Astrocyte (in vitro differentiated cells and primary cell): ENCODE measurements at regions not wholly inside any gene's neighbourhood (a gene's known extent, or its start where the extent isn't known, plus 50 kb on each side); places are given as distances from the start of the nearest gene placed in this dataset.

Source experiments
- DNase-seq: peaks from one replicate; pipeline ENCODE4 v3.0.0-alpha.2; 2010; ENCODE audit warnings: low read depth
- FAIRE-seq: peaks from 2 replicates; lab custom pipeline; 2011; peaks lifted over from hg19 to GRCh38; lab: Jason Lieb, UNC
- H2AFZ ChIP-seq: 2 replicates; pipeline ENCODE4 v1.6.0; 2012; ENCODE audit warnings: low read depth, low read length, inconsistent platforms
- H3K27ac ChIP-seq: 2 replicates; pipeline ENCODE4 v1.5.1; 2011; ENCODE audit warnings: low read depth, low read length, inconsistent platforms
- H3K27me3 ChIP-seq: 2 replicates; pipeline ENCODE4 v1.6.0; 2011; ENCODE audit warnings: low read length, inconsistent platforms; ENCODE audit not compliant: insufficient read depth
- H3K36me3 ChIP-seq: 2 replicates; pipeline ENCODE4 v1.5.1; 2011; ENCODE audit warnings: low read length, inconsistent platforms; ENCODE audit not compliant: insufficient read depth
- H3K4me1 ChIP-seq: 2 replicates; pipeline ENCODE4 v1.5.1; 2011; ENCODE audit warnings: low read length, inconsistent platforms; ENCODE audit not compliant: insufficient read depth
- H3K4me2 ChIP-seq: 2 replicates; pipeline ENCODE4 v1.6.0; 2012; ENCODE audit warnings: low read length, inconsistent platforms
- H3K4me3 ChIP-seq: 2 replicates; pipeline ENCODE4 v1.5.1; 2011; ENCODE audit warnings: low read depth, mild to moderate bottlenecking, low read length, inconsistent platforms; ENCODE audit not compliant: insufficient read depth
- H3K79me2 ChIP-seq: 2 replicates; pipeline ENCODE4 v1.6.0; 2012; ENCODE audit warnings: mild to moderate bottlenecking, low read length, inconsistent platforms; ENCODE audit not compliant: insufficient read depth
- H3K9ac ChIP-seq: 2 replicates; pipeline ENCODE4 v1.6.0; 2012; ENCODE audit warnings: mild to moderate bottlenecking, low read length, inconsistent platforms
- H3K9me3 ChIP-seq: 2 replicates; pipeline ENCODE4 v1.5.1; 2012; ENCODE audit warnings: low read depth, mild to moderate bottlenecking, low read length, inconsistent platforms; ENCODE audit not compliant: insufficient read depth
- H4K20me1 ChIP-seq: 2 replicates; pipeline ENCODE4 v1.6.0; 2012; ENCODE audit warnings: low read length, inconsistent platforms; ENCODE audit not compliant: insufficient read depth
- H3K27ac Mint-ChIP-seq: one replicate; pipeline ENCODE4 v1.8.0; 2021; ENCODE audit warnings: mild to moderate bottlenecking, mixed read lengths; ENCODE audit not compliant: unreplicated experiment
- H3K27me3 Mint-ChIP-seq: one replicate; pipeline ENCODE4 v1.8.0; 2021; ENCODE audit warnings: low read depth, mixed read lengths; ENCODE audit not compliant: unreplicated experiment
- H3K36me3 Mint-ChIP-seq: one replicate; pipeline ENCODE4 v1.8.0; 2021; ENCODE audit warnings: low read depth, mixed read lengths; ENCODE audit not compliant: unreplicated experiment
- H3K4me1 Mint-ChIP-seq: one replicate; pipeline ENCODE4 v1.8.0; 2021; ENCODE audit warnings: low read depth, mixed read lengths; ENCODE audit not compliant: unreplicated experiment
- H3K4me3 Mint-ChIP-seq: one replicate; pipeline ENCODE4 v1.8.0; 2021; ENCODE audit warnings: mild to moderate bottlenecking, moderate library complexity, mixed read lengths; ENCODE audit not compliant: unreplicated experiment
- H3K9me3 Mint-ChIP-seq: one replicate; pipeline ENCODE4 v1.8.0; 2021; ENCODE audit warnings: mild to moderate bottlenecking, mixed read lengths; ENCODE audit not compliant: unreplicated experiment
- EZH2 ChIP-seq: IDR thresholded peaks from 2 replicates; pipeline ENCODE4 v1.6.1; 2012; ENCODE audit warnings: mild to moderate bottlenecking, low read length, inconsistent platforms; ENCODE audit not compliant: insufficient read depth
- TF ChIP-seq, protein P1 (sequence below): IDR thresholded peaks from 2 replicates; pipeline ENCODE4 v1.5.1; 2011; ENCODE audit warnings: low read depth, mild to moderate bottlenecking, inconsistent platforms, low read length, moderate library complexity; ENCODE audit not compliant: insufficient read depth

DNA sequence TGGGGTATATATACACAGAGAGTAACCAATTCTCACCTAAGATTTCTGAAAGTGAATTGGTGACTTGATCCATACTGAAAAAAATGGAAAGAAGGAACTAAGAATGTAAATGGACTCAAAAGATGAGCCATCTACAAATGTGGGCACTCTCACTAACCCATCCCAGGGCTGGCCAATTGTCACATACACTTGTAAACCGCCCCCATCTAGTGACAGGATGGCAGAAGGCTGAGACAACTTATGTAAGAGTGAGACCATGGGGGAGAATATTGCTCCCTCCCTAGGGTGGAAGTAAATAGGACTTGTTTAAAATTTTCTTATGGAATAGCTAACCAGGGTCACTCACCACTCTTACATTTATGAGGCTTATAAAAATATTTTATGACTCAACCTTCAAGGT, 377.1 kb upstream of the ISX start:
- no peak overlapping the region for H3K4me3 ChIP-seq
- no peaks in the 10 kb centered on the region for H3K36me3 ChIP-seq
- FAIRE-seq (no peak), DNase-seq (no peak)
- no peaks in the 10 kb centered on the region for H3K27me3 Mint-ChIP-seq
- no peaks in the 10 kb centered on the region for H3K4me1 Mint-ChIP-seq
- no peaks in the 10 kb centered on the region for H3K79me2 ChIP-seq
- H3K27me3 ChIP-seq: no peaks in the 10 kb centered on the region
- no peak overlapping the region for H3K27ac ChIP-seq
- H3K9me3 ChIP-seq: peaks cover 4% of the 10 kb centered on the region
- H3K4me1 ChIP-seq: no peaks in the 10 kb centered on the region
- H4K20me1 ChIP-seq: no peaks in the 10 kb centered on the region
- H3K9ac ChIP-seq: no peak overlapping the region
- H3K36me3 Mint-ChIP-seq: no peaks in the 10 kb centered on the region
- no peak overlapping the region for H3K4me2 ChIP-seq
- TF ChIP-seq, protein P1, sequence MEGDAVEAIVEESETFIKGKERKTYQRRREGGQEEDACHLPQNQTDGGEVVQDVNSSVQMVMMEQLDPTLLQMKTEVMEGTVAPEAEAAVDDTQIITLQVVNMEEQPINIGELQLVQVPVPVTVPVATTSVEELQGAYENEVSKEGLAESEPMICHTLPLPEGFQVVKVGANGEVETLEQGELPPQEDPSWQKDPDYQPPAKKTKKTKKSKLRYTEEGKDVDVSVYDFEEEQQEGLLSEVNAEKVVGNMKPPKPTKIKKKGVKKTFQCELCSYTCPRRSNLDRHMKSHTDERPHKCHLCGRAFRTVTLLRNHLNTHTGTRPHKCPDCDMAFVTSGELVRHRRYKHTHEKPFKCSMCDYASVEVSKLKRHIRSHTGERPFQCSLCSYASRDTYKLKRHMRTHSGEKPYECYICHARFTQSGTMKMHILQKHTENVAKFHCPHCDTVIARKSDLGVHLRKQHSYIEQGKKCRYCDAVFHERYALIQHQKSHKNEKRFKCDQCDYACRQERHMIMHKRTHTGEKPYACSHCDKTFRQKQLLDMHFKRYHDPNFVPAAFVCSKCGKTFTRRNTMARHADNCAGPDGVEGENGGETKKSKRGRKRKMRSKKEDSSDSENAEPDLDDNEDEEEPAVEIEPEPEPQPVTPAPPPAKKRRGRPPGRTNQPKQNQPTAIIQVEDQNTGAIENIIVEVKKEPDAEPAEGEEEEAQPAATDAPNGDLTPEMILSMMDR: no peak
- H3K4me3 Mint-ChIP-seq: no peak overlapping the region
- H3K27ac Mint-ChIP-seq: no peak overlapping the region
- H3K9me3 Mint-ChIP-seq: peaks cover 2% of the 10 kb centered on the region
- no peak overlapping the region for H2AFZ ChIP-seq

DNA sequence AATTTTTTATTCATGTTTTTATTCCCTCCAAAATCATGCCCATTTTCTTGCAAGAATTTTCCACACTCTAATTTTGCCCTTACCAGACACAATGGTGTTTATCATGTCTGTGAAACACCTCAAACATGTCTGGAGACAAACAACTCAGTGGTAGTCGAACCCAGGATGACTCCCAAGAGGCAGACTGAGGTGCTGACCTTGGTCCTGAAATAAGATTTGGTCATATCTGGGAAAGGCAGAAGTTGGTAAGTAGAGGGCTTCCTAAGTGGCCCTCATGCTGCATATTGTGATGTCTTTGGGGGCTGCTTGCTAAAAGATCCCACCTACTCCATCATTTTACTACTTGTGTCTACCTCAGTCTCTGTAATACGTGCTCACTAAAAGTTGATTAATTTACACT, 369.4 kb upstream of the ISX start:
- TF ChIP-seq EZH2: no peak
- TF ChIP-seq, protein P1: no peak
- Histone ChIP-seq H2AFZ (no peak overlapping the region), H3K27ac (no peak overlapping the region), H3K36me3 (no peaks in the 10 kb centered on the region), H3K4me3 (no peak overlapping the region), H3K9ac (no peak overlapping the region), H3K9me3 (peaks cover 14% of the 10 kb centered on the region), H3K79me2 (no peaks in the 10 kb centered on the region), H3K27me3 (no peaks in the 10 kb centered on the region), H3K4me1 (no peaks in the 10 kb centered on the region), H4K20me1 (no peaks in the 10 kb centered on the region), H3K4me2 (no peak overlapping the region)
- FAIRE-seq: no peak
- Mint-ChIP-seq H3K27ac (no peak overlapping the region), H3K27me3 (peaks cover 2% of the 10 kb centered on the region), H3K36me3 (no peaks in the 10 kb centered on the region), H3K9me3 (peaks cover 5% of the 10 kb centered on the region), H3K4me3 (no peak overlapping the region), H3K4me1 (no peaks in the 10 kb centered on the region)
- no peak for DNase-seq

DNA sequence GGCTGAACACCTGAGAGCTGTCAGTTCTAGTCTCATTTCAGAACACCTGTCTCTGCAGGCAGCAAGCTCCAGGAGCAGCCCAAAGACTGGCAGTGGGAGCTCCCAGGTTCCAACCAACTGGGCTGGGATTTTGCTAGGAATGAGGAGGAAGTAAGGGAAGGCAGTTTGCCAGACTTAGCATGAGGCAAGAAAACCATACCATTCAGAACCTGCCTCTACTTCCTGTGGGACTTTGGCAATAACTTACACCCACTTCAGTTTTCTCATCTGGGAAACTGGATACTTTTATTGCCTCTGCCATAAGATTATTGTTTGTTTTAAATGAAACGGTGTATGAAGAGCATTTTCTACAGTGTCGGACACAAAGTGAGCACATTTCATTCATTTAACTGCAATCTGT, 363.7 kb upstream of the ISX start:
- no peak overlapping the region for H2AFZ ChIP-seq
- no peaks in the 10 kb centered on the region for H3K27me3 Mint-ChIP-seq
- H3K36me3 ChIP-seq: no peaks in the 10 kb centered on the region
- no peaks in the 10 kb centered on the region for H3K79me2 ChIP-seq
- no peak overlapping the region for H3K9ac ChIP-seq
- H3K4me1 ChIP-seq: no peaks in the 10 kb centered on the region
- TF ChIP-seq, protein P1: no peak
- TF ChIP-seq EZH2: no peak
- H3K4me1 Mint-ChIP-seq: no peaks in the 10 kb centered on the region
- no peak overlapping the region for H3K4me3 ChIP-seq
- no peak overlapping the region for H3K4me2 ChIP-seq
- H3K9me3 ChIP-seq: peaks cover 20% of the 10 kb centered on the region
- no peak overlapping the region for H3K27ac ChIP-seq
- FAIRE-seq (no peak), DNase-seq (no peak)
- no peak overlapping the region for H3K27ac Mint-ChIP-seq
- no peaks in the 10 kb centered on the region for H4K20me1 ChIP-seq
- no peak overlapping the region for H3K4me3 Mint-ChIP-seq
- peaks cover 10% of the 10 kb centered on the region for H3K9me3 Mint-ChIP-seq
- no peaks in the 10 kb centered on the region for H3K27me3 ChIP-seq
- H3K36me3 Mint-ChIP-seq: peaks cover 2% of the 10 kb centered on the region
